A549 (cell line): ENCODE measurements at regions not wholly inside any gene's neighbourhood (a gene's known extent, or its start where the extent isn't known, plus 50 kb on each side); places are given as distances from the start of the nearest gene placed in this dataset.

Experiments
- CEBPB ChIP-seq, 2 experiments: fragments of >200 bp in 1 of 2; sonication (Bioruptor Twin) in 1 of 2; formaldehyde crosslinking in 1 of 2; IDR thresholded peaks; 2 replicates each; pipeline ENCODE4 v1.6.1; 2012 to 2016
- CTCF ChIP-seq: fragments of >200 bp; sonication (Bioruptor Twin); formaldehyde crosslinking; IDR thresholded peaks from 3 replicates; pipeline ENCODE4 v1.5.1; 2016
- MAX ChIP-seq: IDR thresholded peaks from 2 replicates; pipeline ENCODE4 v1.6.1; 2012

GRCh38 chr6:130525408-130525807, 159.6 kb downstream of the TMEM200A start:
- TF ChIP-seq CTCF (no peak), MAX (no peak), CEBPB (IDR thresholded peaks at IDR 0.05) (no peak)
